ENCODE measurements at regions not wholly inside any gene's neighbourhood (a gene's known extent, or its start where the extent isn't known, plus 50 kb on each side); places are given as distances from the start of the nearest gene placed in this dataset.

DNA sequence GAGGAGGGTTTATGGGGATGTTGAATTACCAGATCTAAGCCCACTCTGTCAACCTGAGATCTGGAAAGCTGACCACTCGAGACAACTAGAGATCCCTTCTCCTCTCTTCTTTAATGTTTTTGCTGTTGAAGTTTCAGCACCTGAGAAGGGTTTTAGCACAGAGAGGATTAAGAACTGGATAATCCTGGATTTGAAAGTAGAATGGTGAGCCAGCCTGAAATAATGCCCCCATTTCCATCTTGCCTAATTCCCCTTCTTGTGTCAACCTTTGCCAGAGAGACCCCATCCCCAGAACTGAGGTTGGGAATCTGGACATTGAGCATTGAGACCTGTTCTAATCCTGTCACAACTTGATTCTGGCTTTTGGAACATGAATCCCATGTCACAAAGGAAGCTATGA, 87.8 kb upstream of the RFLNA start:
- no peak overlapping the region for H3K4me3 ChIP-seq (ENCODE audit: low read depth, low read length)
- DNase-seq (ENCODE audit: low read depth) = no peak
- TF ChIP-seq CTCF (IDR thresholded peaks at IDR 0.05; ENCODE audit: low read depth, low read length, missing control alignments) = no peak

GRCh38 chr12:124207617-124208016, 87.3 kb upstream of the RFLNA start:
- no peak for TF ChIP-seq CTCF (IDR thresholded peaks at IDR 0.05; ENCODE audit: low read depth, low read length, missing control alignments)
- H3K4me3 ChIP-seq (ENCODE audit: low read depth, low read length) = no peak overlapping the region
- DNase-seq (ENCODE audit: low read depth) = no peak

DNA sequence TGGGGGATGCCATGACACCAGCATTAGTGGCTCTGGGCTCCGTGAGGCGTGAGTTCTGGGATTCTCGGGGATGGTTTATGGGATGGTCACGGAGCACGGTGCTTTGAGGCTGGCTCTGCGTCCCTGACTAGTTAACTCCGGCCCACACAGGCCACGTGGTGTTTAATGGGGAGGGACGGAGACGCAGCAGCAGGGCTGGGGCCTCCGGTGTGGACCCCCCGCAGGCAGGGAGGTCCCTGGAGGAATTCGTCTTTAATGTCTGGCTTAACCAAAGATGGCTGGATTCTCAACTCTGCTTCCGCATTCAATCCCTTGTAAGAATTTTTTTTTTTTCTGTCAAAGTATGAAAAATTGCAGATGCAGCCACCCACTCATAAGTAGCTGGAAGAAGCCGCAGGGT, 86.4 kb upstream of the RFLNA start:
- no peak overlapping the region for H3K4me3 ChIP-seq (ENCODE audit: low read depth, low read length)
- TF ChIP-seq CTCF (IDR thresholded peaks at IDR 0.05; ENCODE audit: low read depth, low read length, missing control alignments) = no peak
- no peak for DNase-seq (ENCODE audit: low read depth)

- no peak for DNase-seq (ENCODE audit: low read depth)
- H3K4me3 ChIP-seq (ENCODE audit: low read depth, low read length) = no peak overlapping the region
- TF ChIP-seq CTCF (IDR thresholded peaks at IDR 0.05; ENCODE audit: low read depth, low read length, missing control alignments) = no peak
Measured at GRCh38 chr12:124210991-124211577, 83.8 kb upstream of the RFLNA start.

DNA sequence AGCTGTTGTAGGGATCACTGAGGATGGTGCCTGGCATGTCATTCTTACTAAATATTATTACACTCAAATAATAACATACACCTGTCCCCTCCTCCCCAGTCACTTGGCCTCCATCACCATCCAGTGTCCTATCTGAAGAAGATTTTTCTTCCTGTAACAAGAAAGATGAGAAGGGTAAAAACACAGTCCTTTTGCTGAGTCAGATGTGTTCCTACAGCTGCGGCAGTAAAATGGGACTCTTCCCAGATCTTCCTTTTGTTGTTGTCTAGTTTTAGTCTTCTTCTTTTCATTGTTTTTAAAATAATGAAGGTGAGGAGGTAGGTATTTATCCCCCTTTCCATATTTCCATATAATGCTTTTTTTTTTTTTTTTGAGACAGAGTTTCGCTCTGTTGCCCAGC, 83.1 kb upstream of the RFLNA start:
- no peak overlapping the region for H3K4me3 ChIP-seq (ENCODE audit: low read depth, low read length)
- no peak for DNase-seq (ENCODE audit: low read depth)
- no peak for TF ChIP-seq CTCF (IDR thresholded peaks at IDR 0.05; ENCODE audit: low read depth, low read length, missing control alignments)

DNA sequence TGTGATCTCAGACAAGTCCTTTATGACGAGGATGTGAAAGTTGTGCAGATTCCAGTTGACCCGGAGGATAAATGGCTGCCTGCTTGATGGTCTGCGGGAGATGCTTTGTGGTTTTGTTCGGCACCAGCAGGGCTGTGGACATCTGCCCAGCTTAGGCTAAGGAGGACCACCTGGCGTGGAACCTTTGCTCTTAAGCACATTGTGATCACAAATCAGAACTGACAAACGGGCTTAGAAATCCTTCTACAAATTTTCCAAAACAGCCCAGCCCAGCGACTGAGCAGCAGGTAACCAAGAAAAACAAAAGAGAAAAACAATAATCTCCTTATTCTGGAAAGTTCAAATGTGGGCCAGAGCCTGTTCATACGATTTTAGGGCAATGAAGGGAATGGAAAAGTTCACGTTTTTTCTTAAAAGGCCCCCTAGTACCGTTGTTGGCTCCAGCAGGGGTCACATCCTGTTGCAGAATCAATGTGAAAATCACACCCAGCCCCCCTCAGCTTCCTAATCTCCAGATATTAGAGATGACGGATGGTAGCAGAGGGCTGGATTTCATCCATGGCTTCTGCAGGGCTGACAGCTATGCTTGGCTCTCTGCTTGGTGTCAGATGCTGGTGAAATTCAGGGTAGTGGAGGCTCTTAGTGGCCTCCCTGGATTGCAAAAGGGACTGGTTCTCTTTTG, 81.1 kb upstream of the RFLNA start:
- TF ChIP-seq CTCF (IDR thresholded peaks at IDR 0.05; ENCODE audit: low read depth, low read length, missing control alignments) = no peak
- H3K4me3 ChIP-seq (ENCODE audit: low read depth, low read length) = no peak overlapping the region
- no peak for DNase-seq (ENCODE audit: low read depth)

- no peak for TF ChIP-seq CTCF (IDR thresholded peaks at IDR 0.05; ENCODE audit: low read depth, low read length, missing control alignments)
- no peak overlapping the region for H3K4me3 ChIP-seq (ENCODE audit: low read depth, low read length)
- DNase-seq (ENCODE audit: low read depth) = no peak
Measured at GRCh38 chr12:124214574-124214973, 80.3 kb upstream of the RFLNA start.

Data from GM12864 (cell line).